K562 (cell line): ENCODE measurements at regions not wholly inside any gene's neighbourhood (a gene's known extent, or its start where the extent isn't known, plus 50 kb on each side); places are given as distances from the start of the nearest gene placed in this dataset.

Experiments
- ATAC-seq: fragments of 200-7000 bp; cut with Tn5 transposase; 3 replicates; pipeline ENCODE4 v1.9.1; 2020; ENCODE audit warnings: moderate library complexity
- BruUV-seq: library from RNA; stranded (reverse); fragments of 400-500 nt; replicated peaks from 2 replicates; lab custom pipeline; 2021; lab: Mats Ljungman, UMichigan
- CTCF ChIA-PET: fragments of 300-600 bp; formaldehyde crosslinking; extraction: SDS; loops from one replicate; lab custom pipeline; 2021; ENCODE audit warnings: low intra/inter-chr PET ratio; lab: Yijun Ruan, JAX
- POLR2A ChIA-PET: fragments of 300-600, 350-650 bp; sonication (Branson Sonifier 250); formaldehyde crosslinking; extraction: SDS; loops from one replicate; lab custom pipeline; 2021; ENCODE audit warnings: antibody characterized with exemption, inconsistent platforms; lab: Yijun Ruan, JAX
- DNase-seq, 4 experiments: peaks; one replicate each; pipeline versions ENCODE4 v3.0.0 to v3.0.0-alpha.2; 2011 to 2018; ENCODE audit warnings: low spot score in 3 of 4, mixed read lengths in 3 of 4; ENCODE audit errors: extremely low read depth in 1 of 4
- FAIRE-seq: peaks from 2 replicates; lab custom pipeline; 2011; peaks lifted over from hg19 to GRCh38; lab: Jason Lieb, UNC
- H2AFZ ChIP-seq: 2 replicates; pipeline ENCODE4 v1.6.0; 2011; ENCODE audit warnings: low read depth, low read length, control low read depth, inconsistent platforms
- H3K27ac ChIP-seq: fragments of 200-600 bp; 3 replicates; pipeline ENCODE4 v1.8.0; 2011; ENCODE audit warnings: low read depth, mild to moderate bottlenecking, control low read depth, inconsistent platforms, low read length, moderate library complexity, mixed read lengths; ENCODE audit errors: extremely low read depth
- H3K27me3 ChIP-seq, 2 experiments: fragments of 300-600 bp in 1 of 2; 2 replicates in 1 of 2; 3 replicates in 1 of 2; pipeline versions ENCODE4 v1.6.0 to v1.8.0; 2011; ENCODE audit warnings: inconsistent platforms in 2 of 2, low read length in 2 of 2, mild to moderate bottlenecking in 1 of 2, mixed read lengths in 1 of 2, moderate library complexity in 1 of 2; ENCODE audit not compliant: control insufficient read depth in 2 of 2, insufficient read depth in 2 of 2
- H3K36me3 ChIP-seq: fragments of 300-600 bp; 3 replicates; pipeline ENCODE4 v1.8.0; 2011; ENCODE audit warnings: mild to moderate bottlenecking, low read length, inconsistent platforms; ENCODE audit not compliant: control insufficient read depth, insufficient read depth
- H3K4me1 ChIP-seq, 2 experiments: fragments of 200-600 bp in 1 of 2; replicated peaks in 1 of 2; 2 replicates in 1 of 2; 3 replicates in 1 of 2; pipeline versions ENCODE4 v1.5.1 to v1.8.0; 2011; ENCODE audit warnings: inconsistent platforms in 2 of 2, low read length in 2 of 2, mild to moderate bottlenecking in 1 of 2, mixed read lengths in 1 of 2, moderate library complexity in 1 of 2; ENCODE audit not compliant: control insufficient read depth in 2 of 2, insufficient read depth in 2 of 2
- H3K4me2 ChIP-seq: 2 replicates; pipeline ENCODE4 v1.6.1; 2011; ENCODE audit warnings: low read length, control low read depth, inconsistent platforms, mixed read lengths; ENCODE audit not compliant: insufficient read depth
- H3K4me3 ChIP-seq: fragments of 200-600 bp; sonication (generic), shearing (Covaris generic); 2 replicates; pipeline ENCODE4 v1.5.1; 2016; ENCODE audit warnings: control low read depth, inconsistent platforms
- H3K79me2 ChIP-seq: fragments of 200-600 bp; 3 replicates; pipeline ENCODE4 v1.8.0; 2011; ENCODE audit warnings: low read length, inconsistent platforms; ENCODE audit not compliant: control insufficient read depth, insufficient read depth
- H3K9ac ChIP-seq, 2 experiments: 2 replicates each; pipeline versions ENCODE4 v1.6.0 to v1.6.1; 2011; ENCODE audit warnings: low read depth in 2 of 2, low read length in 2 of 2, control low read depth in 1 of 2, inconsistent platforms in 1 of 2, mild to moderate bottlenecking in 1 of 2, mixed read lengths in 1 of 2; ENCODE audit not compliant: insufficient read depth in 1 of 2
- H3K9me1 ChIP-seq: one replicate; pipeline ENCODE4 v1.6.0; 2011; ENCODE audit warnings: inconsistent platforms, mild to moderate bottlenecking, low read length, moderate library complexity; ENCODE audit not compliant: control insufficient read depth, insufficient read depth
- H3K9me3 ChIP-seq: replicated peaks from 2 replicates; pipeline ENCODE4 v1.5.1; 2011; ENCODE audit warnings: low read depth, low read length, inconsistent platforms; ENCODE audit not compliant: control insufficient read depth, insufficient read depth
- H4K20me1 ChIP-seq: replicated peaks from 2 replicates; pipeline ENCODE4 v1.6.1; 2011; ENCODE audit warnings: low read length, inconsistent platforms, mixed read lengths; ENCODE audit not compliant: control insufficient read depth, insufficient read depth
- CREM ChIP-seq: IDR thresholded peaks from 2 replicates; pipeline ENCODE4 v1.6.1; 2014; ENCODE audit warnings: antibody characterized with exemption, low read depth
- GTF2A2 ChIP-seq: IDR thresholded peaks from 2 replicates; pipeline ENCODE4 v1.6.1; 2016; ENCODE audit warnings: mild to moderate bottlenecking, missing genetic modification characterization, missing compliant biosample characterization
- IRF9 ChIP-seq: fragments of 450-650 bp; IDR thresholded peaks from 2 replicates; pipeline ENCODE4 v1.6.1; 2016; ENCODE audit warnings: missing biosample characterization, missing genetic modification characterization
- KAT7 ChIP-seq: sonication (generic); formaldehyde crosslinking; IDR thresholded peaks from 2 replicates; pipeline ENCODE4 v1.8.0; 2022; ENCODE audit warnings: missing genetic modification reagents, mild to moderate bottlenecking, borderline replicate concordance
- PHB ChIP-seq: fragments of 250-450 bp; sonication (Bioruptor Pico); IDR thresholded peaks from 2 replicates; pipeline ENCODE4 v1.5.0; 2021
- SETDB1 ChIP-seq: IDR thresholded peaks from one replicate; pipeline ENCODE4 v1.6.1; 2012; ENCODE audit warnings: low read length, control low read depth, inconsistent platforms
- TFE3 ChIP-seq: fragments of 450-650 bp; formaldehyde crosslinking; IDR thresholded peaks from 2 replicates; pipeline ENCODE4 v1.4.0; 2020; ENCODE audit warnings: mild to moderate bottlenecking, mixed read lengths
- ZNF12 ChIP-seq: sonication (generic); formaldehyde crosslinking; IDR thresholded peaks from 2 replicates; pipeline ENCODE4 v1.4.0; 2020; ENCODE audit warnings: mild to moderate bottlenecking, missing genetic modification reagents
- ZNF384 ChIP-seq: IDR thresholded peaks from 2 replicates; pipeline ENCODE4 v1.6.1; 2012; ENCODE audit warnings: low read depth, low read length, improper control_type of control experiment
- ZNF778 ChIP-seq: fragments of 450-650 bp; formaldehyde crosslinking; IDR thresholded peaks from 2 replicates; pipeline ENCODE4 v1.4.0; 2020; ENCODE audit warnings: mild to moderate bottlenecking, moderate library complexity
- WGBS: fragments of 100-300 bp; shearing (Covaris generic); methylation state at CpG from one replicate; pipeline ENCODE4 v1.1.6; 2016; ENCODE audit warnings: low coverage, mixed read lengths; ENCODE audit not compliant: insufficient coverage; ENCODE audit errors: missing lambda C conversion rate; 5-methylcytosine and 5-hydroxymethylcytosine counted together
- in situ Hi-C: fragments of 300-500 bp; cut with MboI; formaldehyde crosslinking; loops from 4 replicates; pipeline ENCODE4 v1.15.0; 2018; ENCODE audit warnings: inconsistent platforms, mixed read lengths
- intact Hi-C: fragments of 100-400 bp; cut with micrococcal nuclease; formaldehyde crosslinking; loops from 2 replicates; pipeline ENCODE4 v1.14.2; 2022

GRCh38 chr1:104884939-104885338 lies 1135.2 kb downstream of the AMY1C start:
- CTCF ChIA-PET: no interaction called here
- Histone ChIP-seq H3K4me3 (no peak overlapping the region), H3K79me2 (no peaks in the 10 kb centered on the region), H3K9me3 (no peaks in the 10 kb centered on the region; the same call in 1 of the 2 replicates), H2AFZ (no peak overlapping the region), H3K36me3 (no peaks in the 10 kb centered on the region), H3K9ac (no peak overlapping the region), H4K20me1 (no peaks in the 10 kb centered on the region), H3K27ac (no peak overlapping the region), H3K4me1 (no peaks in the 10 kb centered on the region), H3K27me3 (no peaks in the 10 kb centered on the region), H3K9me1 (no peaks in the 10 kb centered on the region), H3K4me2 (no peak overlapping the region)
- FAIRE-seq (no peak), DNase-seq (no peak), ATAC-seq (no peak)
- intact Hi-C loops: no loop called here
- in situ Hi-C loops: no loop called here
- 0% methylated on average over 2 of the region's 2 CpGs for WGBS
- TF ChIP-seq KAT7 (CRISPR knock-in tag) (no peak), ZNF12 (no peak), SETDB1 (no peak), PHB (no peak), IRF9 (no peak), ZNF778 (CRISPR knock-in tag) (no peak), CREM (no peak), ZNF384 (no peak), GTF2A2 (no peak), TFE3 (CRISPR knock-in tag) (no peak)
- TF ChIP-seq, all 486 proteins: peak for 0
- BruUV-seq: no TSS peak
- POLR2A ChIA-PET: no interaction called here
